ENCODE measurements at regions not wholly inside any gene's neighbourhood (a gene's known extent, or its start where the extent isn't known, plus 50 kb on each side); places are given as distances from the start of the nearest gene placed in this dataset.

- 65% methylated on average over 3 of the region's 3 CpGs for WGBS (ENCODE audit: low lambda C conversion rate)
- ChIA-PET CTCF (ENCODE audit: low intra/inter-chr PET ratio, low total read pairs) (no interaction called here), POLR2A (no interaction called here)
- H3K79me2 ChIP-seq (ENCODE audit: insufficient read depth, low read length) = no peaks in the 10 kb centered on the region
- no peaks in the 10 kb centered on the region for H3K4me1 ChIP-seq (ENCODE audit: insufficient read depth, low read length)
- H4K20me1 ChIP-seq (ENCODE audit: insufficient read depth, low read length) = no peaks in the 10 kb centered on the region
- FAIRE-seq (no peak), DNase-seq (ENCODE audit: low spot score) (no peak), ATAC-seq (no peak)
- H3K27ac ChIP-seq (ENCODE audit: extremely low read length, insufficient read depth, low read length) = no peak overlapping the region
- no peaks in the 10 kb centered on the region for H3K27me3 ChIP-seq (ENCODE audit: control insufficient read depth in 1 of 2, insufficient read depth in 2 of 2, low read length in 2 of 2)
- H3K9me3 ChIP-seq (ENCODE audit: low read length) = no peaks in the 10 kb centered on the region
- H2AFZ ChIP-seq (ENCODE audit: low read length) = no peak overlapping the region
- no peak overlapping the region for H3K4me2 ChIP-seq (ENCODE audit: low read depth, low read length)
- no TSS peak for BruUV-seq (replicated peaks)
- H3K9ac ChIP-seq (ENCODE audit: insufficient read depth, low read depth, low read length) = no peak overlapping the region
- TF ChIP-seq ZNF672 (CRISPR knock-in tag; IDR thresholded peaks at IDR 0.05) = no peak
- TF ChIP-seq BCL6 (CRISPR knock-in tag; IDR thresholded peaks at IDR 0.05) = no peak
- no peak for TF ChIP-seq ZBTB34 (CRISPR knock-in tag; IDR thresholded peaks at IDR 0.05)
- no peak for TF ChIP-seq PTBP1 (IDR thresholded peaks at IDR 0.05; ENCODE audit: low read depth, low read length, poor library complexity, severe bottlenecking)
- no peak for TF ChIP-seq GLMP (CRISPR knock-in tag; IDR thresholded peaks at IDR 0.05; ENCODE audit: borderline replicate concordance)
- TF ChIP-seq ATF2 (CRISPR knock-in tag; IDR thresholded peaks at IDR 0.05) = no peak
- TF ChIP-seq ZNF577 (CRISPR knock-in tag; IDR thresholded peaks at IDR 0.05; ENCODE audit: borderline replicate concordance, low read depth) = no peak
- no peak for TF ChIP-seq ZBTB1 (CRISPR knock-in tag; IDR thresholded peaks at IDR 0.05; ENCODE audit: borderline replicate concordance)
- no peak for TF ChIP-seq HMGXB4 (CRISPR knock-in tag; IDR thresholded peaks at IDR 0.05; ENCODE audit: borderline replicate concordance in 1 of 2, low read depth in 1 of 2)
- TF ChIP-seq TOE1 (CRISPR knock-in tag; IDR thresholded peaks at IDR 0.05) = no peak
- no peak for TF ChIP-seq KDM5B (CRISPR knock-in tag; IDR thresholded peaks at IDR 0.05; ENCODE audit: borderline replicate concordance)
- TF ChIP-seq ZFYVE20 (CRISPR knock-in tag; IDR thresholded peaks at IDR 0.05; ENCODE audit: borderline replicate concordance, low read depth) = no peak
- TF ChIP-seq ZNF776 (CRISPR knock-in tag; IDR thresholded peaks at IDR 0.05) = no peak
- no peak for TF ChIP-seq RFX1 (IDR thresholded peaks at IDR 0.05)
- TF ChIP-seq STAT5B (CRISPR knock-in tag; IDR thresholded peaks at IDR 0.05) = no peak
- TF ChIP-seq KAT2B (IDR thresholded peaks at IDR 0.05; ENCODE audit: borderline replicate concordance, low read depth, low read length) = no peak
- intact Hi-C loops (cut with micrococcal nuclease; ENCODE audit: unreplicated experiment) (no loop called here), in situ Hi-C loops (cut with HindIII; ENCODE audit: extremely low pct_ligation_motif_present, low pct_unique_long_range_greater_than_20kb) (no loop called here)
- H3K4me3 ChIP-seq (replicated peaks in 1 of 3; ENCODE audit: insufficient read depth in 1 of 3, low read depth in 2 of 3, low read length in 3 of 3) = no peak overlapping the region
- H3K36me3 ChIP-seq (replicated peaks in 1 of 2; ENCODE audit: control insufficient read depth in 1 of 2, insufficient read depth in 2 of 2, low read length in 2 of 2) = no peaks in the 10 kb centered on the region
These were observed 106.3 kb upstream of the PRPS1L1 start for GRCh38 chr7:18133921-18134320.
